ENCODE measurements at regions not wholly inside any gene's neighbourhood (a gene's known extent, or its start where the extent isn't known, plus 50 kb on each side); places are given as distances from the start of the nearest gene placed in this dataset.

- DNase-seq (ENCODE audit: low read depth, low spot score), result no peak
- no peak for ATAC-seq
- 76% methylated on average over 2 of the region's 2 CpGs for WGBS (ENCODE audit: insufficient coverage, insufficient replicate concordance, low lambda C conversion rate, missing lambda C conversion rate)
- no peaks in the 10 kb centered on the region for H3K79me2 ChIP-seq (ENCODE audit: control insufficient read depth, insufficient read depth, low read length)
- peaks cover 12% of the 10 kb centered on the region; the same call in 1 of the 2 replicates for H3K4me1 ChIP-seq (ENCODE audit: control insufficient read depth, insufficient read depth, low read length)
- no peaks in the 10 kb centered on the region for H3K27me3 ChIP-seq (replicated peaks in 1 of 2; ENCODE audit: control insufficient read depth in 2 of 2, insufficient read depth in 2 of 2, low read length in 1 of 2)
- SMC1A ChIA-PET (ENCODE audit: uncharacterized antibody, unreplicated experiment), result no interaction called here
- intact Hi-C loops (cut with micrococcal nuclease; ENCODE audit: unreplicated experiment), result no loop called here
- H3K36me3 ChIP-seq (ENCODE audit: control insufficient read depth in 2 of 2, insufficient read depth in 2 of 2, low read length in 1 of 2), result no peaks in the 10 kb centered on the region
- H4K20me1 ChIP-seq (ENCODE audit: control insufficient read depth, insufficient read depth), result no peaks in the 10 kb centered on the region
- in situ Hi-C loops (cut with MboI), result no loop called here
- no peaks in the 10 kb centered on the region for H3K9me3 ChIP-seq (replicated peaks; ENCODE audit: control insufficient read depth, insufficient read depth, low read length)
- no peak overlapping the region for H3K27ac ChIP-seq (ENCODE audit: control insufficient read depth, insufficient read depth)
- RAD21 ChIA-PET (ENCODE audit: unreplicated experiment), result no interaction called here
- H2AFZ ChIP-seq (ENCODE audit: control insufficient read depth, low read depth, low read length), result no peak overlapping the region
- CTCF ChIA-PET, result interaction anchor here (0.9 kb wide), 1 partner anchor 374 kb away, joined by 3 read pairs; no protein-coding TSS in a partner anchor
- no peak overlapping the region for H3K4me2 ChIP-seq (ENCODE audit: control insufficient read depth, insufficient read depth)
- H3K4me3 ChIP-seq, result no peak overlapping the region
- no TSS peak for BruUV-seq (replicated peaks)
- POLR2A ChIA-PET, result interaction anchor here (0.6 kb wide), 1 partner anchor 31 kb away, joined by 4 read pairs; no protein-coding TSS in a partner anchor
- no peak overlapping the region for H3K9ac ChIP-seq (ENCODE audit: control insufficient read depth, insufficient read depth, low read length)
- FAIRE-seq, result no peak
- TF ChIP-seq ZBTB33 (IDR thresholded peaks at IDR 0.05), result no peak
- no peak for TF ChIP-seq TAF1 (IDR thresholded peaks at IDR 0.05; ENCODE audit: borderline replicate concordance, low read depth, low read length)
- TF ChIP-seq SP1 (IDR thresholded peaks at IDR 0.05; ENCODE audit: low read depth, low read length), result no peak
- no peak for TF ChIP-seq ASH2L (IDR thresholded peaks at IDR 0.05; ENCODE audit: borderline replicate concordance, low read depth)
- TF ChIP-seq JUND (IDR thresholded peaks at IDR 0.05; ENCODE audit: low read depth, low read length), result no peak
- no peak for TF ChIP-seq EP300 (IDR thresholded peaks at IDR 0.05; ENCODE audit: borderline replicate concordance in 1 of 2, control insufficient read depth in 1 of 2, low read depth in 2 of 2, low read length in 2 of 2)
- no peak for TF ChIP-seq PAX5 (IDR thresholded peaks at IDR 0.05; ENCODE audit: borderline replicate concordance, low read depth, low read length)
- no peak for TF ChIP-seq CEBPZ (IDR thresholded peaks at IDR 0.05; ENCODE audit: low read depth, low read length)
- TF ChIP-seq E4F1 (IDR thresholded peaks at IDR 0.05; ENCODE audit: borderline replicate concordance, partially characterized antibody), result no peak
- TF ChIP-seq EZH2 (IDR thresholded peaks at IDR 0.05; ENCODE audit: borderline replicate concordance, control insufficient read depth, low read depth, low read length), result no peak
- TF ChIP-seq ATF3 (IDR thresholded peaks at IDR 0.05; ENCODE audit: borderline replicate concordance, extremely low read depth, low read depth, low read length), result no peak
- no peak for TF ChIP-seq ZBED1 (IDR thresholded peaks at IDR 0.05; ENCODE audit: borderline replicate concordance)
- no peak for TF ChIP-seq NFXL1 (IDR thresholded peaks at IDR 0.05; ENCODE audit: borderline replicate concordance)
- no peak for TF ChIP-seq IKZF1 (conservative IDR thresholded peaks at IDR 0.05)
- no peak for TF ChIP-seq RELB (IDR thresholded peaks at IDR 0.05; ENCODE audit: low read depth)
These were observed 88.6 kb upstream of the DAZL start for GRCh38 chr3:16693820-16694219.
